ENCODE measurements at regions not wholly inside any gene's neighbourhood (a gene's known extent, or its start where the extent isn't known, plus 50 kb on each side); places are given as distances from the start of the nearest gene placed in this dataset.

GRCh38 chr5:5793242-5794117 lies 371.0 kb downstream of the ICE1 start:
- DNase-seq: no peak
- Histone ChIP-seq H3K27me3 (peaks cover 5% of the 10 kb centered on the region; the same call in 1 of the 2 replicates), H3K9me3 (no peaks in the 10 kb centered on the region), H3K4me3 (no peak overlapping the region), H3K36me3 (no peaks in the 10 kb centered on the region)

GRCh38 chr5:5792106-5792505 lies 369.6 kb downstream of the ICE1 start:
- H3K27me3 ChIP-seq: peaks cover 3% of the 10 kb centered on the region; the same call in 1 of the 2 replicates

DNA sequence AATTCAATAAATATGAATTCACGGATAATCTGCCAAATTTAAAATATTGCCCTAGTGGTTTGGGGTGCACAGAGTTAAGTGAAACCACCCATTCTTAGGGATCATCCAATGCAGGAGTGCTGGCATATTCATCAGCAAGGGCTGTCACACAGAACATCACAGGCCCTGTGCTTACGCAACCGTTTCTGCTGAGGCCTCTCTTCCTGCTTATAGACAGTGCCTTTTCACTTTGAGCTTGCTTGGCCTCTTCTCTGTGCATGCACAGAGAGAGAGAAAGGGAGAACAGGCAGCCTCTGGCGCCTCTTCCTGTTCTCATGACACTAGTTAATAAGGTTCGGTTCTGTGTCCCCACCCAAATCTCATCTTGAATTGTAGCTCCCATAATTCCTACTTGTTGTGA lies 366.3 kb downstream of the ICE1 start:
- peaks cover 3% of the 10 kb centered on the region; the same call in 1 of the 2 replicates for H3K27me3 ChIP-seq
- H3K9me3 ChIP-seq: no peaks in the 10 kb centered on the region
- H3K4me3 ChIP-seq: no peak overlapping the region
- H3K36me3 ChIP-seq: no peaks in the 10 kb centered on the region
- no peak for DNase-seq

More at GRCh38 chr5:5792106-5792505, 369.6 kb downstream of the ICE1 start:
- H3K36me3 ChIP-seq: no peaks in the 10 kb centered on the region
- no peak for DNase-seq
- H3K9me3 ChIP-seq: no peaks in the 10 kb centered on the region
- no peak overlapping the region for H3K4me3 ChIP-seq

GRCh38 chr5:5787373-5787772 lies 364.9 kb downstream of the ICE1 start:
- DNase-seq: no peak
- Histone ChIP-seq H3K36me3 (no peaks in the 10 kb centered on the region), H3K4me3 (no peak overlapping the region), H3K9me3 (no peaks in the 10 kb centered on the region), H3K27me3 (no peaks in the 10 kb centered on the region)

GRCh38 chr5:5784101-5784500 lies 361.6 kb downstream of the ICE1 start:
- H3K9me3 ChIP-seq: no peaks in the 10 kb centered on the region
- no peaks in the 10 kb centered on the region for H3K27me3 ChIP-seq
- H3K4me3 ChIP-seq: no peak overlapping the region
- H3K36me3 ChIP-seq: no peaks in the 10 kb centered on the region
- DNase-seq: no peak

- H3K36me3 ChIP-seq: no peaks in the 10 kb centered on the region
- no peak for DNase-seq
These were observed 360.5 kb downstream of the ICE1 start for GRCh38 chr5:5783021-5783420.

DNA sequence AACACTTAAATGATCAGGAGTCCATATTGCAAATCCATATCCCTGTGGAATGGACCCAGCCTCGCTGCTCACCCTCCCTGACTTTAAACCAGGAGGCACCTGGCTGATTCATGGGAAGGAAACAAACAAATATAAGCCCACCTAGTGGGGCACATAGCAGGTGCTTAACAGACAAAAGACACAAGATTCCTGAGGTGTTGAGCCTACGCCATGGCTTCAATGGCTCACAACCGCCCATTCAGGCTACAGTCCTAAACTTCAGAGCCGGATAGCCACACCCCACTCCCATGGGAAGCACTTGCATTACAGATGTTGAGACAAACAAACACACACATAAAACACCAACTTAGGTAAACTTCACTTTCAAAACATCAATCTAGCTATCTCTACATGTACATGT lies 359.9 kb downstream of the ICE1 start:
- H3K9me3 ChIP-seq: no peaks in the 10 kb centered on the region
- no peak overlapping the region for H3K4me3 ChIP-seq

More at GRCh38 chr5:5783021-5783420, 360.5 kb downstream of the ICE1 start:
- Histone ChIP-seq H3K4me3 (no peak overlapping the region), H3K9me3 (no peaks in the 10 kb centered on the region), H3K27me3 (no peaks in the 10 kb centered on the region)

GRCh38 chr5:5781335-5781734 lies 358.9 kb downstream of the ICE1 start:
- no peaks in the 10 kb centered on the region for H3K36me3 ChIP-seq
- no peaks in the 10 kb centered on the region for H3K27me3 ChIP-seq
- no peak for DNase-seq
- H3K9me3 ChIP-seq: no peaks in the 10 kb centered on the region
- H3K4me3 ChIP-seq: no peak overlapping the region

More for the DNA sequence above, 359.9 kb downstream of the ICE1 start:
- no peak for DNase-seq
- no peaks in the 10 kb centered on the region for H3K36me3 ChIP-seq
- no peaks in the 10 kb centered on the region for H3K27me3 ChIP-seq

DNA sequence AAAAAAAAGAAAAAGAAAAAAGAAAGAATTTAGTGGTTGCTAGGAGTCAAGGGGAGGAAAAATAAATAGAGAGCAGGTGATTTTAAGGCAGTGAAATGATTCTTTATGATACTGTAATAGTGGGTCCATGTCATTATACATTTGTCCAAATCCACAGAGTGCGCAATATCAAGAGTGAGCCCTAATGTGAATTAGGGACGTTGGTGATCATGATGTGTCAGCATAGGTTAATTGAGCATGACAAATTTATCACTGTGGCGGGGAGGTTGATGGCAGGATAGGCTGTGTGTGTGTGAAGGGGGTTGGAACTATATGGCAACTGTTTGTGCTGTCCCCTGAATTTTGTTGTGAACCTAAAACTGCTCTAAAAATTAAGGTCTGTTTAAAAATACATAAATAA lies 357.8 kb downstream of the ICE1 start:
- H3K36me3 ChIP-seq: no peaks in the 10 kb centered on the region
- no peak for DNase-seq
- no peaks in the 10 kb centered on the region for H3K27me3 ChIP-seq
- H3K4me3 ChIP-seq: no peak overlapping the region
- no peaks in the 10 kb centered on the region for H3K9me3 ChIP-seq

DNA sequence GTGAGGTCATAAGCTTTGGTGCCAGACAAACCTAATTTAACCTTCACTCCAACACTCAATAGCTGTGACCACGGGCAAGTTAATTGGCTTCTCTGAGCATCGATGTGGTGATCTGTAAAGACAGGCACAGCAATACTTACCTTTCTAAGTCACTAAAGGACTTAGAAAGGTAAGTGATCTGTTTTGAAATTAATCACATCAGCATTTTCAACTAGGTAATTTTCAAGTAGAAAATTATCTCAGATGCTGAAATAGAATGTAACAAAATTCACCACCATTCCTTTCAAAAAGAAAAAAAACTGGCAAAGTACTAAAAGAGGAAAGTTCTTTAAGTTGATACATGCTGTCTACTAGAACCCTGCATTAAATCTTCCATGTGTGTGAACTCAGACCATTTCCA lies 354.5 kb downstream of the ICE1 start:
- no peaks in the 10 kb centered on the region for H3K9me3 ChIP-seq
- H3K36me3 ChIP-seq: no peaks in the 10 kb centered on the region
- no peak for DNase-seq
- H3K27me3 ChIP-seq: no peaks in the 10 kb centered on the region
- no peak overlapping the region for H3K4me3 ChIP-seq

DNA sequence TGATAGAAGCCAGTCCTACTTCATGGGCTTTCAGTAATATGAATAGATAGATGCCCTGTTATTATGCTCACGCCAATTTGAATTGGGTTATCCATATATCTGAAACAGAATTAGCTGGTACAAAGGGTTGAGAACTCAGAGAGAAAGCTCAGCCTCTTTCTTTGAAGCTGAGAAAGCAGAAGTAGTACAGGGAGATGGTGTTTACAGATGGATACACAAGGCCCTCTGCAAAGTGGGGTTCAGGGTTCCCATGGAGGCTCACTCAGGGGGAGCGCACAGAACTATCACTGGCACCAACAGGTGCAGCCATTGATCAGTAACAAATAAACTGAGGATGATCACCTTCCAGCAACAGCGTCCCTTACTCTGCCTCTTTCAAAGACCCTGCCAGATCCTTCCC lies 349.7 kb downstream of the ICE1 start:
- no peak overlapping the region for H3K4me3 ChIP-seq
- no peaks in the 10 kb centered on the region for H3K9me3 ChIP-seq
- no peaks in the 10 kb centered on the region for H3K27me3 ChIP-seq
- no peaks in the 10 kb centered on the region for H3K36me3 ChIP-seq
- no peak for DNase-seq

DNA sequence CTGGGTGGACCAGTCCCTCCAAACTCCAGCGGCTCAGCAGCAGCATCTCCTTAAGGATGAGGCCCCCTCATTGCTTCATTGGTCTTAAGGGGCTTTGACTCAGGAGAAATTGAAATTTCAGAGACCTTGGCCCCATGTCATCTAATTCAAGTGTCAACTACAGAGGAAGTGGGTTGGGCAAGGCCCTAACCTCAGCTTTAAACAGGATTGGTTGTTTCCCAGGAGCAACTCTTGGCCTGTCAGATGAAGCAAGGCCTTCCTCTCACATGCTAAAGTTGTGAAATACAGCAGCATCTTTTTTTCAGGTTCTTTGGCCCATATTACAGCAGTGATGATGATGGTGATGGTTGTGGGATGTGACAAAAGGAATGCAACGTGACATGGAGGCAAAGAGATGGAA lies 348.3 kb downstream of the ICE1 start:
- no peaks in the 10 kb centered on the region for H3K9me3 ChIP-seq
- no peak overlapping the region for H3K4me3 ChIP-seq
- H3K36me3 ChIP-seq: no peaks in the 10 kb centered on the region
- no peaks in the 10 kb centered on the region for H3K27me3 ChIP-seq
- DNase-seq: no peak

GRCh38 chr5:5767286-5767928 lies 344.9 kb downstream of the ICE1 start:
- no peak overlapping the region for H3K4me3 ChIP-seq
- no peaks in the 10 kb centered on the region for H3K9me3 ChIP-seq
- no peaks in the 10 kb centered on the region for H3K36me3 ChIP-seq
- no peaks in the 10 kb centered on the region for H3K27me3 ChIP-seq
- DNase-seq: no peak

- H3K36me3 ChIP-seq: no peaks in the 10 kb centered on the region
- no peak for DNase-seq
These were observed 342.8 kb downstream of the ICE1 start for GRCh38 chr5:5765066-5765850.

DNA sequence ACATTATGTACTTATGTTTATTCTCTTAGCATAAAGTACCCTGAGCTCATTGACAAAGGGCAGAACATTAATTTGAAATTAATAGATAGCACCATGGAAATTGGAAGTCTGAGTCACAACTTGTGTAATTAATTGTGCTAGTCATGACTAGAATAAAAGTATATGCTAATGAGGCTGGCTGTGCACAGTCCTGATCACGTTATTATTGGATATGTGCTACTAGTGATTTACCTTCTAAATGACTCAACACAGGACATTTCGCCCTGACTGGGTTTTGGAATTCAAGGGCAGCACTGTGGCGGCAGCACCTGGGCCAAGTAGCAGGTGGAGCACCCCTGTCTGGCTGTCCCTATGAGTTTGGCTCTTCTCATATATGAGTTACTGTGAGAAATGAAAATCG lies 341.8 kb downstream of the ICE1 start:
- no peaks in the 10 kb centered on the region for H3K36me3 ChIP-seq
- no peak for DNase-seq
- H3K9me3 ChIP-seq: no peaks in the 10 kb centered on the region
- H3K27me3 ChIP-seq: 0 out of 2 replicates have a peak, but pooled peaks cover 3% of the 10 kb centered on the region
- no peak overlapping the region for H3K4me3 ChIP-seq

More at GRCh38 chr5:5765066-5765850, 342.8 kb downstream of the ICE1 start:
- no peaks in the 10 kb centered on the region for H3K27me3 ChIP-seq
- no peaks in the 10 kb centered on the region for H3K9me3 ChIP-seq
- H3K4me3 ChIP-seq: no peak overlapping the region

- H3K9me3 ChIP-seq: no peaks in the 10 kb centered on the region
- H3K4me3 ChIP-seq: no peak overlapping the region
- H3K36me3 ChIP-seq: no peaks in the 10 kb centered on the region
- H3K27me3 ChIP-seq: peaks cover 3% of the 10 kb centered on the region; the same call in 1 of the 2 replicates
- no peak for DNase-seq
These were observed 334.3 kb downstream of the ICE1 start for GRCh38 chr5:5756762-5757161.

GRCh38 chr5:5755888-5756287 lies 333.4 kb downstream of the ICE1 start:
- Histone ChIP-seq H3K4me3 (no peak overlapping the region), H3K9me3 (no peaks in the 10 kb centered on the region), H3K36me3 (no peaks in the 10 kb centered on the region), H3K27me3 (peaks cover 10% of the 10 kb centered on the region)
- DNase-seq: no peak

Measured in MG63 (cell line).